ENCODE measurements at regions not wholly inside any gene's neighbourhood (a gene's known extent, or its start where the extent isn't known, plus 50 kb on each side); places are given as distances from the start of the nearest gene placed in this dataset.
A peak's percentile ranks its signal among the peaks of the same experiment; 100 is the strongest.

DNA sequence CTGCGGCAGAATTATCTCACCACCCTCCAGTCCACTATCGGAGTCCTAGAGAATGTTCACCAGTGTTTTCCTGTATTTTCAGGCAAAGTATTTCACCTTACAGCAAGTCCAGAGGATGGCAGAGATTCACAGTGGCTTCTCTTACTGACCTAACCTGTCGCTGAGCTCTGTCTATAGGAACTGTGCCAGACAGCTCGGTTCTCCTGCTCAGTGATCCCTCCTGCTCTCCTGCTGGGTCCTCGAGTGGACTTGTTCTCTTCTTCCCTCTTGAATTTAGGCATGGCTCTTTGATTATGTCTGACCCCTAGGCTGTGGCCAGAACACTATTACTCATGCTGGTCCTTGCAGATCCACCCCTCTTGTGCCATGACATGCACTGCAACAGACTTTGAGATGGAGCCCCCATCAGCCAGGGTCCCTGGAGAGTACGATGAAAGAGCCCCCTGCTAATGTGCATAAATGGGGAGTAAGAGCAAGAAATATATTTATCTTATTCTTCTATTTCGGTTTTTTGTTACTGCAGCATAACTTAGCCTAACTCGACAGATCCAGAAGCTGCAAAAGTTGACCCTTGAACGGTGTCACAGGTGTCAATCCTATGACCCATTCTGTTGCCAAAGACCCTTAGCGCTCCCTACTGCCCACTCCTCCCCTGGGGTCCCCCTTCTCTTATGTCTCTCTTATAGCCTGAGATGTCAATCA lies 439.4 kb downstream of the ZNF536 start:
- Mint-ChIP-seq H3K27me3 (ENCODE audit: insufficient read depth, low read depth, poor library complexity) (no peaks in the 10 kb centered on the region), H3K4me3 (no peak overlapping the region), H3K9me3 (peaks cover 6% of the 10 kb centered on the region), H3K36me3 (ENCODE audit: low read depth) (no peaks in the 10 kb centered on the region), H3K27ac (no peak overlapping the region), H3K4me1 (no peaks in the 10 kb centered on the region)
- no peak overlapping the region for H3K27ac ChIP-seq (ENCODE audit: low read depth)
- H3F3A ChIP-seq (replicated peaks; ENCODE audit: low read depth): no peaks in the 10 kb centered on the region
- no peaks in the 10 kb centered on the region for H3K27me3 ChIP-seq (ENCODE audit: insufficient read depth)
- no peaks in the 10 kb centered on the region for H3K4me1 ChIP-seq (ENCODE audit: insufficient read depth)
- H3K4me3 ChIP-seq: no peak overlapping the region
- H3K36me3 ChIP-seq (ENCODE audit: insufficient read depth): no peaks in the 10 kb centered on the region
- DNase-seq (ENCODE audit: low spot score) (no peak), ATAC-seq (no peak)
- H4K20me1 ChIP-seq (replicated peaks; ENCODE audit: insufficient read depth): no peaks in the 10 kb centered on the region
- no peaks in the 10 kb centered on the region for H3K79me2 ChIP-seq (replicated peaks; ENCODE audit: insufficient read depth)
- TF ChIP-seq, protein P1, sequence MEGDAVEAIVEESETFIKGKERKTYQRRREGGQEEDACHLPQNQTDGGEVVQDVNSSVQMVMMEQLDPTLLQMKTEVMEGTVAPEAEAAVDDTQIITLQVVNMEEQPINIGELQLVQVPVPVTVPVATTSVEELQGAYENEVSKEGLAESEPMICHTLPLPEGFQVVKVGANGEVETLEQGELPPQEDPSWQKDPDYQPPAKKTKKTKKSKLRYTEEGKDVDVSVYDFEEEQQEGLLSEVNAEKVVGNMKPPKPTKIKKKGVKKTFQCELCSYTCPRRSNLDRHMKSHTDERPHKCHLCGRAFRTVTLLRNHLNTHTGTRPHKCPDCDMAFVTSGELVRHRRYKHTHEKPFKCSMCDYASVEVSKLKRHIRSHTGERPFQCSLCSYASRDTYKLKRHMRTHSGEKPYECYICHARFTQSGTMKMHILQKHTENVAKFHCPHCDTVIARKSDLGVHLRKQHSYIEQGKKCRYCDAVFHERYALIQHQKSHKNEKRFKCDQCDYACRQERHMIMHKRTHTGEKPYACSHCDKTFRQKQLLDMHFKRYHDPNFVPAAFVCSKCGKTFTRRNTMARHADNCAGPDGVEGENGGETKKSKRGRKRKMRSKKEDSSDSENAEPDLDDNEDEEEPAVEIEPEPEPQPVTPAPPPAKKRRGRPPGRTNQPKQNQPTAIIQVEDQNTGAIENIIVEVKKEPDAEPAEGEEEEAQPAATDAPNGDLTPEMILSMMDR (conservative IDR thresholded peaks at IDR 0.05; ENCODE audit: low read depth in 2 of 2): 0 out of 4 replicates have a peak, but pooled peaks of 1 of the 2 experiments have one; percentile 1
- TF ChIP-seq ZNF331 (CRISPR knock-in tag; IDR thresholded peaks at IDR 0.05; ENCODE audit: low read depth): no peak
- H2AFZ ChIP-seq: no peak overlapping the region
- H3K4me2 ChIP-seq: no peak overlapping the region
- H3K9me2 ChIP-seq (ENCODE audit: insufficient read depth): peaks cover 17% of the 10 kb centered on the region

DNA sequence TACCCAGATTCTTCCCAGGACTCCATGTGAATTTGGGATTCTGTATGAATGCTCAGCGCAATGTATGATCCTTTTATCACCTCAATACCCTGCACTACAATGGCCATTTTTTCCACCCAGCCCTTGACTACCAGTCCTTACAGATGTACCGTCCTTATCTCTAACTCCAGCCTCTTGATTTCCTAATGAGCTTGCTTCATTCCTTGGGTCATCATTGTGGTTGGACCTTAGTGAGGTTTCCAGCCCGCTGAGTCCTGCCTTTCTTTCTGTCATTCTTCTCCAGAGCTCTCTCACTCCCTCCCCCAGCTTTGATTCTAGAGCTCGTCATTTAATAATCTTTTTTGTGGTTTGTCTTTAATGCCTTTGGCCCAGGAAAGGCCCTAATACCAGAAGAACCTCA lies 438.5 kb downstream of the ZNF536 start:
- H2AFZ ChIP-seq: no peak overlapping the region
- ATAC-seq (no peak), DNase-seq (ENCODE audit: low spot score) (no peak)
- H3K9me3 Mint-ChIP-seq: peaks cover 6% of the 10 kb centered on the region
- H3K36me3 ChIP-seq (ENCODE audit: insufficient read depth): no peaks in the 10 kb centered on the region
- H3K79me2 ChIP-seq (replicated peaks; ENCODE audit: insufficient read depth): no peaks in the 10 kb centered on the region
- peaks cover 23% of the 10 kb centered on the region for H3K9me2 ChIP-seq (ENCODE audit: insufficient read depth)
- H3K4me3 ChIP-seq: no peak overlapping the region
- no peaks in the 10 kb centered on the region for H4K20me1 ChIP-seq (replicated peaks; ENCODE audit: insufficient read depth)
- no peak overlapping the region for H3K27ac ChIP-seq (ENCODE audit: low read depth)
- no peaks in the 10 kb centered on the region for H3F3A ChIP-seq (replicated peaks; ENCODE audit: low read depth)
- H3K4me1 ChIP-seq (ENCODE audit: insufficient read depth): peaks cover 2% of the 10 kb centered on the region
- H3K4me2 ChIP-seq: no peak overlapping the region
- no peak for TF ChIP-seq JUNB (IDR thresholded peaks at IDR 0.05; ENCODE audit: unreplicated experiment)
- TF ChIP-seq, protein P2, sequence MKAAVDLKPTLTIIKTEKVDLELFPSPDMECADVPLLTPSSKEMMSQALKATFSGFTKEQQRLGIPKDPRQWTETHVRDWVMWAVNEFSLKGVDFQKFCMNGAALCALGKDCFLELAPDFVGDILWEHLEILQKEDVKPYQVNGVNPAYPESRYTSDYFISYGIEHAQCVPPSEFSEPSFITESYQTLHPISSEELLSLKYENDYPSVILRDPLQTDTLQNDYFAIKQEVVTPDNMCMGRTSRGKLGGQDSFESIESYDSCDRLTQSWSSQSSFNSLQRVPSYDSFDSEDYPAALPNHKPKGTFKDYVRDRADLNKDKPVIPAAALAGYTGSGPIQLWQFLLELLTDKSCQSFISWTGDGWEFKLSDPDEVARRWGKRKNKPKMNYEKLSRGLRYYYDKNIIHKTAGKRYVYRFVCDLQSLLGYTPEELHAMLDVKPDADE (IDR thresholded peaks at IDR 0.05): no peak
- H3K4me3 Mint-ChIP-seq: no peak overlapping the region
- H3K4me1 Mint-ChIP-seq: peaks cover 3% of the 10 kb centered on the region; the same call in 1 of the 3 replicates
- no peaks in the 10 kb centered on the region for H3K27me3 ChIP-seq (ENCODE audit: insufficient read depth)
- no peak overlapping the region for H3K27ac Mint-ChIP-seq
- no peaks in the 10 kb centered on the region for H3K36me3 Mint-ChIP-seq (ENCODE audit: low read depth)
- no peaks in the 10 kb centered on the region for H3K27me3 Mint-ChIP-seq (ENCODE audit: insufficient read depth, low read depth, poor library complexity)

GRCh38 chr19:30807278-30807677 lies 435.1 kb downstream of the ZNF536 start:
- Histone ChIP-seq H3K27ac (ENCODE audit: low read depth) (no peak overlapping the region), H3K79me2 (replicated peaks; ENCODE audit: insufficient read depth) (no peaks in the 10 kb centered on the region), H3K4me3 (no peak overlapping the region), H3F3A (replicated peaks; ENCODE audit: low read depth) (no peaks in the 10 kb centered on the region), H3K36me3 (ENCODE audit: insufficient read depth) (no peaks in the 10 kb centered on the region), H3K9me2 (ENCODE audit: insufficient read depth) (peaks cover 20% of the 10 kb centered on the region), H2AFZ (no peak overlapping the region), H3K27me3 (ENCODE audit: insufficient read depth) (no peaks in the 10 kb centered on the region), H4K20me1 (replicated peaks; ENCODE audit: insufficient read depth) (no peaks in the 10 kb centered on the region), H3K4me1 (ENCODE audit: insufficient read depth) (peaks cover 18% of the 10 kb centered on the region), H3K4me2 (no peak overlapping the region)
- DNase-seq (ENCODE audit: low spot score) (no peak), ATAC-seq (no peak)
- no peaks in the 10 kb centered on the region for H3K27me3 Mint-ChIP-seq (ENCODE audit: insufficient read depth, low read depth, poor library complexity)
- H3K4me3 Mint-ChIP-seq: no peak overlapping the region
- peaks cover 32% of the 10 kb centered on the region for H3K4me1 Mint-ChIP-seq
- no peaks in the 10 kb centered on the region; the same call in 2 of the 3 replicates for H3K9me3 Mint-ChIP-seq
- no peaks in the 10 kb centered on the region for H3K36me3 Mint-ChIP-seq (ENCODE audit: low read depth)
- H3K27ac Mint-ChIP-seq: no peak overlapping the region
- TF ChIP-seq POLR2AphosphoS5 (IDR thresholded peaks at IDR 0.05; ENCODE audit: low read depth): no peak
- TF ChIP-seq EZH2phosphoT487 (IDR thresholded peaks at IDR 0.05; ENCODE audit: unreplicated experiment): no peak
- no peak for TF ChIP-seq JUNB (IDR thresholded peaks at IDR 0.05; ENCODE audit: unreplicated experiment)
- TF ChIP-seq ZNF331 (CRISPR knock-in tag; IDR thresholded peaks at IDR 0.05; ENCODE audit: low read depth): no peak
- TF ChIP-seq, protein P2 (IDR thresholded peaks at IDR 0.05): no peak
- no peak for TF ChIP-seq STAT1 (IDR thresholded peaks at IDR 0.05; ENCODE audit: unreplicated experiment)
- no peak for TF ChIP-seq EZH2 (IDR thresholded peaks at IDR 0.05; ENCODE audit: low read depth, unreplicated experiment)
- TF ChIP-seq REST (IDR thresholded peaks at IDR 0.05; ENCODE audit: unreplicated experiment): no peak
- TF ChIP-seq NANOG (IDR thresholded peaks at IDR 0.05; ENCODE audit: borderline replicate concordance): no peak
